ENCODE measurements at regions not wholly inside any gene's neighbourhood (a gene's known extent, or its start where the extent isn't known, plus 50 kb on each side); places are given as distances from the start of the nearest gene placed in this dataset.

DNA sequence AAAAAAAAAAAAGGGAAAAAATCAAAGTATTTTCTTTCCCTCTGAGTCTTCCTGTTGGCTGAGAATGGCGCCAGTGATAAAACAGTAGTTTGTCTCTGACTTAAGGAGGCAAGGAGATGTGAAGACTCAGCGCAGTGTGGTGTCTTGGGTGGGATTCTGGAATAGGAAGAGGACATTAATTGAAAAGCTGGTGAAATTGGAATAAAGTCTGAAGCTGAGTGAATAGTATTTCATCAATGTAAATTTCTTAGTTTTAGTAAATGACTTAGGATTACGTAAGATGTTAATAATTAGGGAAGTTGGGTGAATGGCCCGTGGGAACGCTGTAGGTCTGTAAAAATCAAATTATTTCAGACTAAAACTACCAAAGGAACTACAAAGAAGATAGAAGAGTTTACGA lies 122.8 kb upstream of the ZNF217 start:
- no peak overlapping the region for H2BK20ac ChIP-seq (ENCODE audit: low read depth, low read length, poor library complexity, severe bottlenecking)
- 100% methylated on average over 2 of the region's 6 CpGs for WGBS (ENCODE audit: extremely low coverage, insufficient read length, low lambda C conversion rate)
- H4K8ac ChIP-seq (replicated peaks; ENCODE audit: insufficient read length, low read depth, low read length), result no peak overlapping the region
- no peak overlapping the region for H3K4me2 ChIP-seq (ENCODE audit: insufficient read depth, insufficient read length, low read length)
- H3K56ac ChIP-seq (ENCODE audit: insufficient read length, low read depth, low read length), result no peak overlapping the region
- TF ChIP-seq, protein P1, sequence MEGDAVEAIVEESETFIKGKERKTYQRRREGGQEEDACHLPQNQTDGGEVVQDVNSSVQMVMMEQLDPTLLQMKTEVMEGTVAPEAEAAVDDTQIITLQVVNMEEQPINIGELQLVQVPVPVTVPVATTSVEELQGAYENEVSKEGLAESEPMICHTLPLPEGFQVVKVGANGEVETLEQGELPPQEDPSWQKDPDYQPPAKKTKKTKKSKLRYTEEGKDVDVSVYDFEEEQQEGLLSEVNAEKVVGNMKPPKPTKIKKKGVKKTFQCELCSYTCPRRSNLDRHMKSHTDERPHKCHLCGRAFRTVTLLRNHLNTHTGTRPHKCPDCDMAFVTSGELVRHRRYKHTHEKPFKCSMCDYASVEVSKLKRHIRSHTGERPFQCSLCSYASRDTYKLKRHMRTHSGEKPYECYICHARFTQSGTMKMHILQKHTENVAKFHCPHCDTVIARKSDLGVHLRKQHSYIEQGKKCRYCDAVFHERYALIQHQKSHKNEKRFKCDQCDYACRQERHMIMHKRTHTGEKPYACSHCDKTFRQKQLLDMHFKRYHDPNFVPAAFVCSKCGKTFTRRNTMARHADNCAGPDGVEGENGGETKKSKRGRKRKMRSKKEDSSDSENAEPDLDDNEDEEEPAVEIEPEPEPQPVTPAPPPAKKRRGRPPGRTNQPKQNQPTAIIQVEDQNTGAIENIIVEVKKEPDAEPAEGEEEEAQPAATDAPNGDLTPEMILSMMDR (conservative IDR thresholded peaks at IDR 0.05), result no peak
- H2BK15ac ChIP-seq (ENCODE audit: low read depth, low read length), result no peak overlapping the region
- H3K4me1 Mint-ChIP-seq, result peaks cover 35 to 36% of the 10 kb centered on the region in 2 experiments
- H2BK12ac ChIP-seq (ENCODE audit: insufficient read length, low read depth, low read length), result no peak overlapping the region
- H4K5ac ChIP-seq (ENCODE audit: insufficient read length, low read depth, low read length), result no peak overlapping the region
- H3K79me1 ChIP-seq (ENCODE audit: insufficient read depth, low read depth, low read length, poor library complexity, severe bottlenecking), result no peaks in the 10 kb centered on the region
- peak overlapping the region in 1 of 3 experiments; percentile 7; a peak in 1 of 7 replicates for H3K27ac Mint-ChIP-seq
- no peak for DNase-seq
- H2BK120ac ChIP-seq (ENCODE audit: low read depth, low read length, poor library complexity, severe bottlenecking), result no peak overlapping the region
- no peaks in the 10 kb centered on the region for H3K9me3 ChIP-seq (ENCODE audit: control insufficient read depth, low read depth, low read length)
- H3K27ac ChIP-seq (ENCODE audit: insufficient read length, low read depth, low read length), result no peak overlapping the region
- no peaks in the 10 kb centered on the region for H3K27me3 ChIP-seq (ENCODE audit: insufficient read depth, low read length)
- H3K27me3 Mint-ChIP-seq (ENCODE audit: low read depth), result no peaks in the 10 kb centered on the region
- H3K4ac ChIP-seq (ENCODE audit: low read depth, low read length), result no peak overlapping the region
- no peak overlapping the region for H4K91ac ChIP-seq (ENCODE audit: insufficient read length, low read depth, low read length)
- H2BK5ac ChIP-seq (ENCODE audit: insufficient read length, low read length), result no peak overlapping the region
- no peak overlapping the region for H3K14ac ChIP-seq (ENCODE audit: insufficient read depth, low read length)
- peaks cover 4% of the 10 kb centered on the region; the same call in 1 of the 2 replicates for H3K4me1 ChIP-seq (ENCODE audit: insufficient read depth, low read length)
- no peak overlapping the region for H3T11ph ChIP-seq (ENCODE audit: low read length)
- no peak overlapping the region for H3K23ac ChIP-seq (ENCODE audit: insufficient read length, low read depth, low read length)
- H3K36me3 Mint-ChIP-seq (ENCODE audit: insufficient read depth in 1 of 3, low read depth in 3 of 3), result no peaks in the 10 kb centered on the region; a peak in 1 of 7 replicates
- H2AFZ ChIP-seq (ENCODE audit: low read length), result no peak overlapping the region
- H3K9me3 Mint-ChIP-seq, result no peaks in the 10 kb centered on the region
- no peak overlapping the region for H3K9ac ChIP-seq (ENCODE audit: extremely low read depth, insufficient read length, low read length)
- H2AK5ac ChIP-seq (ENCODE audit: insufficient read length, low read length), result no peak overlapping the region
- H4K20me1 ChIP-seq (ENCODE audit: control insufficient read depth, insufficient read depth, insufficient read length), result no peaks in the 10 kb centered on the region
- no peak overlapping the region for H3K4me3 Mint-ChIP-seq
- no peaks in the 10 kb centered on the region for H3K23me2 ChIP-seq (ENCODE audit: insufficient read length, low read depth, low read length, poor library complexity, severe bottlenecking)
- no peaks in the 10 kb centered on the region for H3K79me2 ChIP-seq (ENCODE audit: insufficient read depth, low read length)
- H3K18ac ChIP-seq (ENCODE audit: insufficient read length, low read depth, low read length), result no peak overlapping the region
